IMR-90 (cell line): ENCODE measurements at regions not wholly inside any gene's neighbourhood (a gene's known extent, or its start where the extent isn't known, plus 50 kb on each side); places are given as distances from the start of the nearest gene placed in this dataset.

ENCODE experiments used
- ATAC-seq: fragments of 200-7000 bp; cut with Tn5 transposase; 2 replicates; pipeline ENCODE4 v1.9.1; 2020; ENCODE audit warnings: low read depth, mild to moderate bottlenecking, moderate library complexity
- BruUV-seq: library from RNA; stranded (reverse); fragments of 400-500 nt; replicated peaks from 2 replicates; lab custom pipeline; 2021; lab: Mats Ljungman, UMichigan
- CTCF ChIA-PET: fragments of 300-600 bp; formaldehyde crosslinking; extraction: SDS; loops from one replicate; lab custom pipeline; 2021; ENCODE audit warnings: antibody characterized with exemption; lab: Yijun Ruan, JAX
- POLR2A ChIA-PET: fragments of 300-600 bp; sonication (Branson Sonifier 250); formaldehyde crosslinking; loops from one replicate; lab custom pipeline; 2022; ENCODE audit warnings: antibody characterized with exemption; ENCODE audit not compliant: unreplicated experiment; lab: Charles Lee
- DNase-seq: peaks from one replicate; pipeline ENCODE4 v3.0.0; 2013
- H2AFZ ChIP-seq: replicated peaks from 2 replicates; pipeline ENCODE3; 2013; ENCODE audit warnings: low read length, mild to moderate bottlenecking; ENCODE audit not compliant: poor library complexity
- H2AK5ac ChIP-seq: 2 replicates; pipeline ENCODE4 v1.6.1; 2013; ENCODE audit warnings: low read depth, low read length, inconsistent platforms
- H2AK9ac ChIP-seq: replicated peaks from 2 replicates; pipeline ENCODE3; 2013; ENCODE audit warnings: mild to moderate bottlenecking, low read depth, low read length, moderate library complexity; ENCODE audit not compliant: poor library complexity
- H2BK120ac ChIP-seq: 2 replicates; pipeline ENCODE4 v1.6.1; 2013; ENCODE audit warnings: low read depth, low read length, inconsistent platforms
- H2BK15ac ChIP-seq: 3 replicates; pipeline ENCODE4 v1.6.1; 2013; ENCODE audit warnings: low read depth, low read length, inconsistent platforms
- H2BK20ac ChIP-seq: 2 replicates; pipeline ENCODE4 v1.6.1; 2013; ENCODE audit warnings: low read depth, mild to moderate bottlenecking, inconsistent platforms, low read length, moderate library complexity
- H2BK5ac ChIP-seq: 2 replicates; pipeline ENCODE4 v1.6.1; 2013; ENCODE audit warnings: mild to moderate bottlenecking, low read depth, low read length, inconsistent platforms; ENCODE audit not compliant: poor library complexity, severe bottlenecking
- H3K14ac ChIP-seq: replicated peaks from 2 replicates; pipeline ENCODE4 v1.6.1; 2013; ENCODE audit warnings: low read depth, low read length, inconsistent platforms
- H3K18ac ChIP-seq: 2 replicates; pipeline ENCODE4 v1.6.1; 2013; ENCODE audit warnings: low read depth, low read length, control low read depth
- H3K23ac ChIP-seq: 2 replicates; pipeline ENCODE4 v1.6.1; 2013; ENCODE audit warnings: low read depth, low read length, inconsistent platforms
- H3K27ac ChIP-seq: 2 replicates; pipeline ENCODE4 v1.5.1; 2013; ENCODE audit warnings: mild to moderate bottlenecking, control low read depth, low read length; ENCODE audit not compliant: insufficient read depth
- H3K27me3 ChIP-seq: 2 replicates; pipeline ENCODE4 v1.6.1; 2013; ENCODE audit warnings: low read length; ENCODE audit not compliant: control insufficient read depth, insufficient read depth
- H3K36me3 ChIP-seq: 2 replicates; pipeline ENCODE4 v1.6.1; 2013; ENCODE audit warnings: low read length, mixed read lengths; ENCODE audit not compliant: control insufficient read depth, insufficient read depth
- H3K4ac ChIP-seq: 2 replicates; pipeline ENCODE4 v1.6.1; 2013; ENCODE audit warnings: low read depth, low read length, inconsistent platforms
- H3K4me1 ChIP-seq: 2 replicates; pipeline ENCODE4 v1.6.1; 2013; ENCODE audit warnings: low read length, mixed read lengths; ENCODE audit not compliant: control insufficient read depth, insufficient read depth
- H3K4me2 ChIP-seq: 2 replicates; pipeline ENCODE4 v1.6.1; 2013; ENCODE audit warnings: low read depth, mild to moderate bottlenecking, control low read depth, low read length, moderate library complexity
- H3K4me3 ChIP-seq: 2 replicates; pipeline ENCODE4 v1.5.1; 2013; ENCODE audit warnings: low read depth, mild to moderate bottlenecking, control low read depth, low read length, moderate library complexity; ENCODE audit not compliant: insufficient read depth
- H3K56ac ChIP-seq: 2 replicates; pipeline ENCODE4 v1.6.1; 2013; ENCODE audit warnings: low read length, inconsistent platforms; ENCODE audit not compliant: insufficient read depth; ENCODE audit errors: extremely low read depth
- H3K79me1 ChIP-seq, 2 experiments: 2 replicates each; pipeline ENCODE4 v1.6.1; 2013; ENCODE audit warnings: low read length in 2 of 2, inconsistent platforms in 1 of 2, low read depth in 1 of 2
- H3K9ac ChIP-seq: 2 replicates; pipeline ENCODE4 v1.6.1; 2013; ENCODE audit warnings: low read depth, low read length, control low read depth
- H3K9me1 ChIP-seq: 2 replicates; pipeline ENCODE4 v1.6.1; 2013; ENCODE audit warnings: low read length, inconsistent platforms; ENCODE audit not compliant: insufficient read depth
- H3K9me3 ChIP-seq: 2 replicates; pipeline ENCODE4 v1.6.1; 2013; ENCODE audit warnings: low read length; ENCODE audit not compliant: control insufficient read depth, insufficient read depth
- H4K20me1 ChIP-seq: 2 replicates; pipeline ENCODE4 v1.6.1; 2013; ENCODE audit warnings: low read length, inconsistent platforms; ENCODE audit not compliant: insufficient read depth
- H4K5ac ChIP-seq: 2 replicates; pipeline ENCODE4 v1.6.1; 2013; ENCODE audit warnings: mild to moderate bottlenecking, low read depth, low read length, control low read depth
- H4K8ac ChIP-seq, 2 experiments: 2 replicates each; pipeline ENCODE4 v1.6.1; 2013; ENCODE audit warnings: low read depth in 2 of 2, low read length in 2 of 2, control low read depth in 1 of 2, inconsistent platforms in 1 of 2
- H4K91ac ChIP-seq: 2 replicates; pipeline ENCODE4 v1.6.1; 2013; ENCODE audit warnings: low read depth, low read length, inconsistent platforms; ENCODE audit not compliant: insufficient read depth
- BHLHE40 ChIP-seq: fragments of 150-350 bp; IDR thresholded peaks from 2 replicates; pipeline ENCODE4 v1.6.1; 2016; ENCODE audit warnings: mild to moderate bottlenecking, low read depth, low read length
- CEBPB ChIP-seq: IDR thresholded peaks from 2 replicates; pipeline ENCODE4 v1.6.1; 2012; ENCODE audit warnings: low read depth, low read length, improper control_type of control experiment
- CHD1 ChIP-seq: IDR thresholded peaks from 2 replicates; pipeline ENCODE4 v1.6.1; 2012; ENCODE audit warnings: low read depth, low read length, improper control_type of control experiment
- FOS ChIP-seq: fragments of 150-350 bp; IDR thresholded peaks from 2 replicates; pipeline ENCODE4 v1.6.1; 2016; ENCODE audit warnings: low read depth, low read length
- MAFK ChIP-seq: IDR thresholded peaks from 2 replicates; pipeline ENCODE4 v1.6.1; 2012; ENCODE audit warnings: low read depth, low read length, improper control_type of control experiment
- MAZ ChIP-seq: IDR thresholded peaks from 2 replicates; pipeline ENCODE4 v1.6.1; 2012; ENCODE audit warnings: low read depth, mild to moderate bottlenecking, low read length, improper control_type of control experiment, moderate library complexity, borderline replicate concordance
- MXI1 ChIP-seq: IDR thresholded peaks from 2 replicates; pipeline ENCODE4 v1.6.1; 2012; ENCODE audit warnings: low read depth, mild to moderate bottlenecking, low read length, moderate library complexity, borderline replicate concordance
- NFE2L2 ChIP-seq: fragments of 150-350 bp; IDR thresholded peaks from 2 replicates; pipeline ENCODE4 v1.6.1; 2016; ENCODE audit warnings: low read depth, mild to moderate bottlenecking, low read length
- POLR2A ChIP-seq: IDR thresholded peaks from 2 replicates; pipeline ENCODE4 v1.6.1; 2012; ENCODE audit warnings: mild to moderate bottlenecking, low read depth, low read length
- RAD21 ChIP-seq: IDR thresholded peaks from 2 replicates; pipeline ENCODE4 v1.6.1; 2012; ENCODE audit warnings: low read length, improper control_type of control experiment
- RCOR1 ChIP-seq: IDR thresholded peaks from 2 replicates; pipeline ENCODE4 v1.6.1; 2012; ENCODE audit warnings: mild to moderate bottlenecking, low read length, improper control_type of control experiment; ENCODE audit not compliant: insufficient replicate concordance
- RFX5 ChIP-seq: IDR thresholded peaks from 2 replicates; pipeline ENCODE4 v1.8.0; 2012; ENCODE audit warnings: low read depth, mild to moderate bottlenecking, low read length, moderate library complexity
- SMC3 ChIP-seq: fragments of 150-350 bp; IDR thresholded peaks from 2 replicates; pipeline ENCODE4 v1.6.1; 2016; ENCODE audit warnings: low read depth, mild to moderate bottlenecking, antibody characterized with exemption, low read length, moderate library complexity
- dilution Hi-C: fragments of 300-500 bp; cut with HindIII; formaldehyde crosslinking; loops from one replicate; pipeline ENCODE4 v1.14.3; 2018; ENCODE audit warnings: low sequenced_read_pairs; ENCODE audit not compliant: unreplicated experiment
- in situ Hi-C: fragments of 300-500 bp; cut with MboI; formaldehyde crosslinking; loops from 3 replicates; pipeline ENCODE4 v1.14.3; 2019; ENCODE audit warnings: low sequenced_read_pairs, inconsistent platforms, mixed read lengths
- intact Hi-C: fragments of 100-400 bp; cut with micrococcal nuclease; formaldehyde crosslinking; loops from 2 replicates; pipeline ENCODE4 v1.10.0; 2022
- TF ChIP-seq, protein P1 (sequence below): conservative IDR thresholded peaks from 2 replicates; pipeline ENCODE4 v1.5.1; 2012; ENCODE audit warnings: mild to moderate bottlenecking, low read depth, low read length, improper control_type of control experiment
- TF ChIP-seq, protein P2 (sequence below): fragments of 150-350 bp; IDR thresholded peaks from 2 replicates; pipeline ENCODE4 v1.6.1; 2016; ENCODE audit warnings: low read depth, mild to moderate bottlenecking, low read length, moderate library complexity, borderline replicate concordance
- TF ChIP-seq, protein P3 (sequence below): fragments of 150-350 bp; IDR thresholded peaks from 2 replicates; pipeline ENCODE4 v1.6.1; 2017; ENCODE audit warnings: mild to moderate bottlenecking, antibody characterized with exemption, low read length, low read depth

DNA sequence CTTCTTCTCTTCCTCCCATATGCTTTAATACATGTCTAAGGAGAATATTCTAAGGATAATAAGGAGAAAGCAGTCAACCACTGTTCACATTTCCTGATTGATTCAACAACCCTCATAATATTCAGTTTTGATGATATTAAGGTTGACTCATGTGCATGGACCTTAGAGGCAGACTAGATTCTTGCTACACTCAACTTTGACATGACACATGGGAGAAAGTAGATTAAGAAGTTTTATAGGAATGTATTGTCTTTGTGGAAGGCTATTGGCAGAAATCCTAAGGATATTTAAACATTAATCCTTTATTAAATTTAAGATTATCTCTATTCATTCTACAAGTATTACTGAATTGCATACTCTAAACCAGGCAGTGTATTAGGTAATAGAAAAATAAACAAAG is 309.1 kb upstream of the CYRIA start:
- Histone ChIP-seq H2BK20ac (no peak overlapping the region), H2BK5ac (no peak overlapping the region), H2BK15ac (no peak overlapping the region), H2AFZ (no peak overlapping the region), H3K56ac (no peak overlapping the region), H3K27ac (no peak overlapping the region), H3K4me1 (no peaks in the 10 kb centered on the region), H2AK5ac (no peak overlapping the region), H3K18ac (no peak overlapping the region), H3K36me3 (no peaks in the 10 kb centered on the region), H3K9ac (no peak overlapping the region), H4K8ac (no peak overlapping the region), H3K79me1 (no peaks in the 10 kb centered on the region), H4K91ac (no peak overlapping the region), H2AK9ac (no peak overlapping the region), H3K9me1 (no peaks in the 10 kb centered on the region), H3K4me2 (no peak overlapping the region), H3K27me3 (no peaks in the 10 kb centered on the region), H4K20me1 (no peaks in the 10 kb centered on the region), H4K5ac (no peak overlapping the region), H3K4me3 (no peak overlapping the region), H3K9me3 (peaks cover 2% of the 10 kb centered on the region), H3K14ac (no peak overlapping the region), H2BK120ac (no peak overlapping the region), H3K23ac (no peak overlapping the region), H3K4ac (no peak overlapping the region)
- no TSS peak for BruUV-seq
- TF ChIP-seq RAD21, result no peak
- no peak for TF ChIP-seq MAZ
- TF ChIP-seq CHD1, result no peak
- TF ChIP-seq BHLHE40, result no peak
- no peak for TF ChIP-seq RFX5
- TF ChIP-seq, protein P1, sequence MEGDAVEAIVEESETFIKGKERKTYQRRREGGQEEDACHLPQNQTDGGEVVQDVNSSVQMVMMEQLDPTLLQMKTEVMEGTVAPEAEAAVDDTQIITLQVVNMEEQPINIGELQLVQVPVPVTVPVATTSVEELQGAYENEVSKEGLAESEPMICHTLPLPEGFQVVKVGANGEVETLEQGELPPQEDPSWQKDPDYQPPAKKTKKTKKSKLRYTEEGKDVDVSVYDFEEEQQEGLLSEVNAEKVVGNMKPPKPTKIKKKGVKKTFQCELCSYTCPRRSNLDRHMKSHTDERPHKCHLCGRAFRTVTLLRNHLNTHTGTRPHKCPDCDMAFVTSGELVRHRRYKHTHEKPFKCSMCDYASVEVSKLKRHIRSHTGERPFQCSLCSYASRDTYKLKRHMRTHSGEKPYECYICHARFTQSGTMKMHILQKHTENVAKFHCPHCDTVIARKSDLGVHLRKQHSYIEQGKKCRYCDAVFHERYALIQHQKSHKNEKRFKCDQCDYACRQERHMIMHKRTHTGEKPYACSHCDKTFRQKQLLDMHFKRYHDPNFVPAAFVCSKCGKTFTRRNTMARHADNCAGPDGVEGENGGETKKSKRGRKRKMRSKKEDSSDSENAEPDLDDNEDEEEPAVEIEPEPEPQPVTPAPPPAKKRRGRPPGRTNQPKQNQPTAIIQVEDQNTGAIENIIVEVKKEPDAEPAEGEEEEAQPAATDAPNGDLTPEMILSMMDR, result no peak
- TF ChIP-seq POLR2A, result no peak
- TF ChIP-seq, protein P2, sequence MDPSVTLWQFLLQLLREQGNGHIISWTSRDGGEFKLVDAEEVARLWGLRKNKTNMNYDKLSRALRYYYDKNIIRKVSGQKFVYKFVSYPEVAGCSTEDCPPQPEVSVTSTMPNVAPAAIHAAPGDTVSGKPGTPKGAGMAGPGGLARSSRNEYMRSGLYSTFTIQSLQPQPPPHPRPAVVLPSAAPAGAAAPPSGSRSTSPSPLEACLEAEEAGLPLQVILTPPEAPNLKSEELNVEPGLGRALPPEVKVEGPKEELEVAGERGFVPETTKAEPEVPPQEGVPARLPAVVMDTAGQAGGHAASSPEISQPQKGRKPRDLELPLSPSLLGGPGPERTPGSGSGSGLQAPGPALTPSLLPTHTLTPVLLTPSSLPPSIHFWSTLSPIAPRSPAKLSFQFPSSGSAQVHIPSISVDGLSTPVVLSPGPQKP, result no peak
- no peak for TF ChIP-seq RCOR1
- TF ChIP-seq, protein P3, sequence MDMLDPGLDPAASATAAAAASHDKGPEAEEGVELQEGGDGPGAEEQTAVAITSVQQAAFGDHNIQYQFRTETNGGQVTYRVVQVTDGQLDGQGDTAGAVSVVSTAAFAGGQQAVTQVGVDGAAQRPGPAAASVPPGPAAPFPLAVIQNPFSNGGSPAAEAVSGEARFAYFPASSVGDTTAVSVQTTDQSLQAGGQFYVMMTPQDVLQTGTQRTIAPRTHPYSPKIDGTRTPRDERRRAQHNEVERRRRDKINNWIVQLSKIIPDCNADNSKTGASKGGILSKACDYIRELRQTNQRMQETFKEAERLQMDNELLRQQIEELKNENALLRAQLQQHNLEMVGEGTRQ, result no peak
- TF ChIP-seq FOS, result no peak
- no peak for TF ChIP-seq SMC3
- no peak for TF ChIP-seq CEBPB
- no peak for TF ChIP-seq MXI1
- TF ChIP-seq MAFK, result no peak
- no peak for TF ChIP-seq NFE2L2
- ChIA-PET CTCF (no interaction called here), POLR2A (no interaction called here)
- DNase-seq (no peak), ATAC-seq (no peak)
- intact Hi-C loops, result no loop called here
- in situ Hi-C loops, result no loop called here
- dilution Hi-C loops, result no loop called here
